Fibroblast of skin of abdomen (primary cell): ENCODE measurements at regions not wholly inside any gene's neighbourhood (a gene's known extent, or its start where the extent isn't known, plus 50 kb on each side); places are given as distances from the start of the nearest gene placed in this dataset.
"Not testable (repeated sequence)": the region's sequence is repeated elsewhere in the genome, so short reads cannot be mapped to it uniquely, and the experiment has no call there.

ENCODE experiments used
- DNase-seq: peaks from one replicate; pipeline ENCODE4 v3.0.0-alpha.2; 2013

DNA sequence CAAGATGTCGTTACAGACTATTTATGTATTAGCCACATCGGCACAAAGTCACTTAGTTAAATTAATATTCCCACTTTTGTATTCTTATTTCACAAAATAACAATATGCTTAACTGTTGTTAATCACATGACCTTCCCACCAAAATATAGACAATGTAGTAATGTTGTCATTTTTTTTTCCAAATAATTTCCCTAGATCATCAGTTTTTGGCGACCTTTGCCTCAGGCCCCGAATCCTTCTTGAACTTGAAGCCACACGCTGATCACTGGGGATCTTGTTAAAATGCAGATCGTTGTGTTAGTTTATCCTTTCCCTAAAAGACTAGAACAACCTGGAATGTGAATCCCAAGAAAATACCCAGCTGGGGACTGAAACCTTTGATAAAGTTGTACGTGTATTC lies 497.6 kb downstream of the SUCLG1 start:
- DNase-seq: no peak

DNA sequence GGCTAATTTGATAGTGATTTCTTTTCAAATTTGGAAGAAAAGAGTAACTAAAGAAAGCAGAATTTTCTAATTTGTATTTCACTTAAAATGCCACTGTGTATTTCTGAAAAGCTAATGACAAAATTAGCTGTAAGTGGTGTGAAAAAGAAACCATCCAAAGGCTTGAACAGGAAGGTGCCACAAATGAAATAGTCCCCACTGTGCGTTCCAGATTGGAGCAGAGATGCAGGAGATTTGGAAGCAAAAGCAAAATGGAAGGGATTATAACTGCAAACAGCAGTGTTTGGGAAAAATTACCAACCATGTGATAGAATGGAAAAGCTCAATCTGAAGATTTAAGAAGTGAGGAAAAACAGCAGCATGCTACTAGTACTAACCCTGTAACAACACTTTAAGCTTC lies 498.7 kb downstream of the SUCLG1 start:
- no peak for DNase-seq

DNA sequence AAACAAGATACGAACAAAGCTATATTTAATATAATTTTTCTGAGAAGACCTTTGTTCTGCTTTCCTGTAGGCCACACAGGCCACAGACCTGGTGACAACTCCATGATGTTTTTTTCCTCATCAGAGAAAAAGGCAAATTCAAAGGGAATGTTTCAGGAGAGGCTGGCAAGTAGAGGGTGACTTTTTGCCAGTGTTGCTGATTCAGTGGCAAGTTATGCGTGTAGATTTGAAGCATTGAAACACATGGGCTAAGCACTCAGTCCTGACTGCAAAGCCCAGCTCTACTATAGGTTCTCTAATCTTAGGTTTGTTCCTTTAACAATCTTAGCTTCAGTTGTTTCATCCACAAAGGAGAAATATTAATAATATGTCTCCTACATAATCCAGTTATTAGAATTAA lies 499.8 kb downstream of the SUCLG1 start:
- no peak for DNase-seq

DNA sequence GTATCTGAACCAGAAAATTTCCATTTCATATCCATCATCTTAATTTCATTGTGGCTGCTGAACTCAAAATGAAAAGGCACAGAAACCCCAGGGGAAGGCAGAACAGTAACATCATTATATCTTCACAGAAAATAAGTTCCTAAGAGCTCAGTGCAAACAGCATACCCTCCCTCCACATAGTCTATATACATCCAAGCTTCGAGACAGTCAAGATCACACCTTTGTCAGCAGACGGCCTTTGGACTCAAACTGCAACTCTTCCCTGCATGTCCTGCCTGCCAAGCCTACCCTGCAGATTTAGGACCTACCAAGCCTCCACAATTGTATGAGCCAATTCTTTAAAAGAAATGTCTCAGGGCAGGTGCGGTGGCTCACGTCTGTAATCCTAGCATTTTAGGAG lies 502.1 kb downstream of the SUCLG1 start:
- DNase-seq: no peak

DNA sequence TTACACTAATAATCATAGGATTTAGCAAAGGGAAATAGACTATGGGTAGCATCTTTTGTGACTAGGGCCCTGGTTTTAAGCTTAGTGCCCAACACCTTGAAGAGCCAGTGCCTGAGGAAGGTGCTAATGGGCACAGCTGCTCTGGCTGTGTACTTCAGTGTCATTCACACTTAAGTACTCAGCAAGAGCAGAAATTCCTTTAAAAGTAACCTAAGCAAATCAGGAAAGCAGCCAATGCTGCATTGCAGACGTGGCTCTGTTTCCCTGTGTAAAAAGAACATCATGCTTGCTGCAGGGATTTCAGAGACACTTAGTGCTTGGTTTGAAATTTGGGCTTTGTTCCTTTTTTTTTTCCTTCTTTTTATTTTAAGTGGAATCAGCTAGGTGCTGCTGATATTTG lies 505.4 kb downstream of the SUCLG1 start:
- DNase-seq: no peak

DNA sequence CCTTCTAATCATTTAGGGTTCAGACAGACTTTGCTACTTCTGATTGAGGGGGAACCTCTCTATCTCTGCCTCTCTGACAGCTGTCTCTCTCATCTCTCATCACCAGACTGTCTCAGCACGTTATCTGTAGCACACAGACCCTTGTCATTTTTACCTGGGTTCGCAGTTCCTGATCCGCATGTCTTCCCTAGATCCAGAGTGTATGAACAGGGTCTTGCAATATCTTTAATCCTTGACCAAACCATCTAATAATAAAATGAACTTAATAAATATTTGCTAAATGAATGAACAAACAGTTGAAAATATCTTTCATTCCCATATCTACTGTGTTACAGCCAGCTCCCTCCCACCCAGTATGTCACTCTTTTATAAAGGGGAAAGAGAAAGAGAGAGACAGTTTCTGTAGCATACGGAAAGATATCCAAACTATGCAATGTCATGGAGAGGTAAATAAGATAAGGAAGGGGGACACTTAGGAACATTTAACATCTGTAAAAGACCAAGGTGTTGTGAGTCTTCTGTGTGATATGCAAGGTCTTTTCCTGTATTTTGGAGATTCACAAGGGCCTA lies 507.6 kb downstream of the SUCLG1 start:
- DNase-seq: no peak

DNA sequence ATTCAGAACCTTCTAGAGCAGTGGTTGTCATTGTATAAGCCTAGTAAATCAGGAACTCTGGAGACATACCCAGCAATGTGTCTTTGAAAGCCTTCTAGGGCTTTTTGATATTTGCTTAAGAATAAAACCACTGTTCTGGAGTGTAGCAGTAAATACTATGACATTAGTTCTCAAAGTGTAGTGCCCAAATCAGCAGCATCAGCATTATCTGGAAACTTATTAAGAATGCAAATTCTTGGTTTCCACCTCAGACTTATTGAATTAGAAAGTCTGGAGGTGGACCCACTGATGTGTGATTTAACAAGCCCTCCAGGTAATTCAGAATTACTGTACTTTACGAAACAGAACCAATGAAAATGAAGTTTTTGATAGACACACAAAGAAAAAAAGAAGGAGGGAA lies 509.7 kb downstream of the SUCLG1 start:
- no peak for DNase-seq

DNA sequence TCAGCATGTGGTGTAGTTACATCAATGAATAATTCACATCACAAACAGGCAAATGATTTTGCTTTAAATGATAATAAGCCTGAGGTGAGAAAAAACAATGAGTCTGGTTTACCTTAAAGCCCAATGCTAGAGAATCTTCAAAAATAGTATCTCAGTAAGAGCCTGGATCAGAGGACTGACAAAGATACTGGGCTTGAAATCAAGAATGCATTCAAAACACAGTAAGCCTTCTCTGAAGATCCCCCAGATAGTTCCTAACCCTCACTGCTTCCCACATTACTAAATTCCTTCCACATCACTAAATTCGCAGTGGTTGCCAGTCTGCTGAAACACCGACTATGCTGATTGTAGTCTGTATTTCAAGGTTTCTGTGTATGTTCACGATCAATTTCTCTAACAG lies 514.9 kb downstream of the SUCLG1 start:
- no peak for DNase-seq

DNA sequence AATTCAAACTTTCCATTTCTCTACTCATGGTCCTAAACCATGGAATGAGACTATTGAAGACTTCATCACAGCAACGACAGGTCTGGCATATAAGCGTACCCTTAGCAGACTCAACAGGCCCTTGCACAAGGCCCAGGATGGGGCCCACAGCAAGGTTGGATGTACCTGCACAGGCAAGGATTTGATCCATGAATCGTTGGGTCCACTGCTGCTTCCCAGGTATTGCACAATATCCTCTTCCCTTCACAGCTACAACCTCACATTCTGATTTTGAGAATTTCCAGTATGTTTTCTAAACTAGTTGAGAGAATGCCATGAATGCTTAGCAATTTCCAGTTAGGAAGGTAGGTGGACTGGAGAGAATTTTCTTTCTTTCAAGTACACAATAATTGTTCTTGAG lies 515.8 kb downstream of the SUCLG1 start:
- DNase-seq: no peak

DNA sequence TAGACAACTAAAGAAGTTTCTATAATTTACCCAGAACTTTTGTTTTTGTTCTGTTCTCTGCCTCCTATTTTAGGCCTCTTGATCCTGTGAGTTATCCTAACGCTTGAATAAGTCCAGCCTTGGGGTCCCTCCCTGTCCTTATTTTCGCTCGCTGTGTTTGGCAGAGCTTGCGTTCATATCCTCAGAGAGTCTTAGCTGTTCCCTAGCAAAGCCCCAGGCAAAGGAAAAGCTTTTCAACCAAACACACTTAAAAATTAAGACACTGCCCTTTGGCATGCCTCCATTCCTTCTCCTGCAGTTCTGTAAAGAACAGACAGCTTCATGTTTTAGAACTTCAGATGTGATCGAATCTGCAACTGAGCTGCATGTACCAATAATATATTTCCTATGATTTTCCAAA lies 517.2 kb downstream of the SUCLG1 start:
- DNase-seq: no peak

DNA sequence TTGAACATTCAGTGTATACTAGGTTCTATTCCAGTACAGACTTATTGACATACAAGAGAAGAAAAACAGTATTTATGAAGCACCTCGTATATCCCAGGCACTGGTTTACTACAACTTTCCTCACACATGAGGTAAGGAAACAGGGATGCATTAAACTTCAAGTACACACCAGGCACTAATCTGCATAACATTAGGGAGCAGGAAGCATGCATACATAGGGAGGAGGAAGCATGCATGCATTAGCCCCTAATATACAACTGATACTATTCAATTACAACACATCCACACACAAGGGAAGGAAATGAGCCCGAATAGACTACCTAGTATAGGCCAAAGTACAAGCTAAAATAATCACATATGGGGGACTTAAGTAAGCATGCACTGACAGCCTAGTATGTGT lies 525.3 kb downstream of the SUCLG1 start:
- DNase-seq: no peak

DNA sequence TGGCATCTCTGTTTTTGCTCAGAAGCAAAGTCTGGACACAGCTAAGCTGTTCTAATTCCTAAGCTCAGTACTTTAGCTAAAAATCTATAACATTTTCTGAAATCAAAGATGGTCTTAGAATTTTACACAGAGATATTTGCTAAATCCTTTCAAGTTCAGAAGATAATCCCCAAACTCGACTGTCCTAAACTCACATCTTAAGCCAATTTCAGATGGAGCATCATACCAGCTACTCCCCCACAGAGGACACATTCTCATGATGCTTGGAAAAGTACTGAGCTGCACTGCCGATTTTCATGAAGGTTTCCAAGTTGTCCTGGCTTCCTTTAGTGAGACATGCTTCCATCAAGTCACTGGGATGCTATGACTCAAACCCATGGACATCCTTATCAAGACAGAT lies 535.5 kb downstream of the SUCLG1 start:
- DNase-seq: no peak

DNA sequence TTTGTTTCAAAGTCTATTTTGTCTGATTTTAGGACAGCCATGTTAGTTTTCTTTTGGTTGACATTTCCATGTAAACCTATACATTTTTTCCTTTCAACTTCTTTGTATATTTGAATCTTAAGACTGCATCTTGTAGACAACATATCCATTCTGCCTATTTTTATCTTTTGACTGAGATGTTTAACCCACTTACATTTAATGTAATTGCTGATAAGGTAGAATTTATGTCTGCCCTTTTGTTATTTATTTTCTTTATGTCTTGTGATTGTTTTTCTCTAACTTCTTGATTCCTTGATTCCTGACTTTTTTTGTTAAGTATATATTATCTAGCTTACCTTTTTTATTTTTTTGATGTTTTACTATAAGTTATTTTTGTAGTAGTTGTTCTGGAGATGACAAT lies 542.5 kb downstream of the SUCLG1 start:
- DNase-seq: no peak

DNA sequence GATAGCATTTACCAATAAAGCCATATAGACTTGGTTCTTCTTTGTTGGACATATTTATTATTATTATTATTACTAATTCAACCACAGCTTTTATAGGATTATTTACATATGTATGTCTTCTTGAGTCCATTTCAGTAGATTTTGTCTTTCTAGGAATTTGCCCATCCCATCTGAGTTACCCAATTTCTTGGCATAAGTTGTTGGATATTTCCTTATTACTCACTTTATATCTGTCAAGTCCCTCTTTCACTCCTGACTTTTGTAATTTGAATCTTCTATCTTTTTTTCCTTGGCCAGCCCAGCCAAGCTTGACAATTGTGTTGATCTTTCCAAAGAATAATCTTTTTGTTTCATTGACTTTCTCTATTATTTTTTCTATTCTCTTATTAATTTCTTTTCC lies 543.7 kb downstream of the SUCLG1 start:
- DNase-seq: no peak

DNA sequence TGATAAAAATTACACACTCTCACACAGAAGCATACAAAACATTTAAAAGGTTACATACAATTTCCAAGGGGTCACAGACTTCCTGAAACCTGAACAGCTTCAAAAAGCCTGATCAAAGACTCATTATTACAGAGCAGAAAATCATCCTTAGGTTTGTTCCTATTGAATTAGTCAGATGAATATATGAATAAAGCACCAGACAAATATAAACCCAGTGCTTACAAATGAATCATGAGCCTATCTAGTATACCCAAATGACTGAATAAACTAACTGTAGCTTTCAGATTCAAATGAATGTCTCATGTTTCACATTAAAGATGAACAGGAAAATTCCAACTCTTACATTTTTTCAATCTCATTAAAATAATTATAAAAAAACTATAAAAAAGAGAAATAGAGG lies 550.3 kb downstream of the SUCLG1 start:
- no peak for DNase-seq

DNA sequence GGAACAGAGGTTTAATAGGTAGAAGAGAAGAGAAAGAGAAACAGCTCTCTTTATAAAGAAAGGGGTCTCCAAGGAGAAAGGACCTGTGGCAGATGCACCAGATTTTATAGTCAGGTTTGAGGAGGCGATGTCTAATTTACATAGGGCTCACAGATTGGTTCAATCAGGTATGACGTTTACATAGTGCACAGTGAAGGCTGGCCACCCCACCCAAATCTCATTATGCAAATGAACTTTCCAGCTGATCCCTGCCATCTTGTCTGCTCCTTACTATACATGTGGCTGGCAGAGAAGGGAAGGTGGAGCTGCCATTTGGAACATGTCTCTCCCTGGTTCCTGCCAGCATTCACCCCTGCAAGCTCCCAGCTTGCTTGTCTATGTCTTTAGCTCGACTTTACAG lies 557.8 kb downstream of the SUCLG1 start:
- no peak for DNase-seq

DNA sequence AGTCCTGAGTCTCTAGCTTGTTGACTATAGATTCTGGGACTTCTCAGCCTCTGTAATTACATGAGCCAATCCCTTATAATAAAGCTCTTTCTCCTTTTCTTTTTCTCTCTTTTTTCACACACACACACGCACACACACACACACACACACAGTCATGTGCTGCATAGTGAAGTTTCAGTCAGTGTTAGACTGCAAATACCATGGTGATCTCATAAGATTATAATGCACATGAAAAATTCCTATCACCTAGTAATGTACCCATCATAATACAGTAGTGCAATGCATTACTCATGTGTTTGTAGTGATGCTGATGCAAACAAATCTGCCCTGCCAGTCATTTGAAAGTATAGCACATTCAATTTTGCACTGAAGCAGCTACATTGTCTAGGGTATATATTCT lies 558.2 kb downstream of the SUCLG1 start:
- DNase-seq: peak; percentile 79

DNA sequence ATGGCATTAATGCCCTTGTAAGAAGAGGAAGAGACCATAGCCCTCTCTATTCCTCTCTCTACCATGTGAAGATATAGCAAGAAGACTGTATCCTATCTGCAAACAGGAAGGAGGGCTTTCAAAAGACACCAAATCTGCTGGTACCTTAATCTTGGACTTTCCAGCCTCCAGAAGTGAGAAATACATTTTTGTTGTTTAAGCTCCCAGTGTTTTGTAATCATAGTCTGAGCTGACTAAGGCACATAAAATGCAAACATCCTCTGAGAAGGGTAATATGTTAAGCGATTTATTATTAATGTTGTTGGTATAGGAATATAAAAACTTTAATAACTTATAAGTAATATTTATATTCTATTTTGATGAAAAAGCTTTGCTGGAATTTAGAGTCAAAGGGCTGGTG lies 559.8 kb downstream of the SUCLG1 start:
- DNase-seq: no peak

DNA sequence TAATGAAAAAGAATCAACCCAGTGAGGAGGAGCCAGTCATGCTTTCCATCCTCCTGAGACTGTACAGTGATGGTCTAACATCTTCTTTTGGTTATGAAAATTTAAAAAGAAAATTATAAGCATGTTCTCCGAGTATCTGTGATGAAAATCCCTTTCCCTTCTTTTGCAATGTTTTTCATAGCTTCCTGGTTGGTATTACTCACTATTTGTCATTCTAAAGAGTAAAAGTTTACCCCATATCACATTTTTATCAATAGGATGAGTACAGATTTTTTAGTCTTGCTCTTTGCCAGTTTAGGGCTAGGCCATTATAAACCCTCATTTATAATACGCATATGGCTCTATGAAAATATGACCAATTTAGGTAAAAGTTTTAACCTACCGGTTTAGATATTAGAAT lies 564.1 kb downstream of the SUCLG1 start:
- no peak for DNase-seq

DNA sequence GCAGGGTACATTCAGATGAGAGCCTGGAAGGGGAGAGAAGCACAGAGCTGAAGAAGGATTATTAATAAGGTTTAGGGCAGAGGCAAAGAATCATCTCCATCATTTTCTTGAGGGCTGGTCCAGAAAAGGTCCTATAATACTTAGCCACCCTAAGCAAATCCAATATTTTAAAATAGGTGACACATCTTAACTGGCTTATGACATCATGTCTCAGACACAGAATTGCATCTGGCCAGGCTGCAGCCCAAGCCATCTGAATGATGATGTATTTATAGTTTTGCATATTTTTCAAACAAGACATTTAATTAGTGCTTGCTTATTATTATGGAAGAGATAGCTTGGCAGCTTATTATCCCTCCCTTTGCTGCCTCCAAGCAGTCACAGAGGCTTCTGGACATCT lies 571.3 kb downstream of the SUCLG1 start:
- DNase-seq: no peak

DNA sequence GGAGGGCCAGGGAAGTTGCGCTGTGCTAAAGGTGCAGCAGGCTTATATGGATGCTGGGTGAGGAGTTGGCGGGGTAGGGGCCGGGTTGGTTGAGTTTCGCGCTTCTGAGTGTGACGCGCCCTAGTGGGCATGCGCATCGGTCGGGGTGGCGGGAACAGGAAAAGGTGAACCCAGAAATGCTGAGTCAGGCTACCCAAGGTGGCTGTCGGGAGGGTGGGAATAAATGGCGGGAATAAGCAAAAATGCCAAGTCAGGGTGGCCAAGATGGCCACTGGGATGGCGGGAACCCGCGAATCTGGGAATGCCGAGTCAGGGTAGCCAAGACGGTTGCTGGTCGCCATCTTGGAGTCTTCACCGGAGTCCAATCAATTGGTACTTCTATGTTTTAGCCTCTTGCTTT lies 580.0 kb downstream of the SUCLG1 start:
- no peak for DNase-seq

DNA sequence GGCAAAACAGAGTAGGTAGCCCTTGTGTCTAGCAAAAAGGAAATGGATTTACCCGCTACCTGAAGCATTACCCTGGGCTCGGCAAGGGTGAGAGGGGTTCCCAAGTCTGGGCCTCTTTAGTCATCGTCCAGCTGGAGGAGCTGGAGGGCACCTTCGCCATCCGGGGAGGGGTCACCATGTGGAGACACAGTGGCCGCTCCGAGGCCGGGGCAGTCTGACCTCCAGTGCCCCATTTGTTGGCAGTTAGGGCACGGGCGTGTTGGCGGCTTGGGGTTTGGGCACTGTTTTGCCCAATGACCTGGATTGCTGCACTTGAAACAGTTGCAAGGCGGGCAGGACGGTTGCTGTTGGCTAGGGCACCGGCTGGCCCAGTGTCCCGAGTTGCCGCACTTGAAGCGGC lies 581.8 kb downstream of the SUCLG1 start:
- DNase-seq: not testable (repeated sequence)

DNA sequence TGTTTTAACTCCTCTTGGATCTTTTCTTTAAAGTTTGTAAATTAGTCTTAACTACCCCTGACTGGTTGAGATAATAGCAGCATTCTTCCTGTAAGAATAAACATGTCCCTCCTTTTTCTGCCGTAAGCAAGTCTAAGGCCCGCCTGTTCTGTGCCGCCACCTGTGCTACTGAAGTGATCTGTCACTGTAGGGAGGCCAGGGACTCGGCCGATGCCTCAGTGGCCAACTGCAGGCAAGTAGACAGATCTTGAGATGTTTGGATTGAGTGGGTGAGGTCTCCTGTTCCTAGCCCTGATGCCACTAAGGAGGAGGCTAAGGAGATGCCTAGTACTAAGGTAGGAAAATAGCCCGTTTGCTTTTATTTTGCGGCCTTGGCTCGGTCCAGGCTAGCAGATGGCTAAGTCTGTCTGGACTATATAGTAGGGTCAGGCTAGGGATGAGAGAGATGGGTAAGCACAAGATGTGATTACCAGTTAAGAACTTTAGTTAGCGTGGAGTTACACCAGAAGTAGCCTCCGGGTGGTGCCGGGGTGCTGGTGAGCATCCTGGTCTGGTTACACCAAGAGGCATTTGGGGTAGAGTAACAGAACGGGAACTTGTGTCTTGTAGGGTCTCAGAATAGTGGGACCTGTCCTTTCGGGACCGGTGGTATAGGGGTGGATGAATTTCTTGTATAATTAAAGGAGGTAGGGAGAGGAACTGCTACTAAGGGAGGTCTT lies 584.2 kb downstream of the SUCLG1 start:
- DNase-seq: no peak

DNA sequence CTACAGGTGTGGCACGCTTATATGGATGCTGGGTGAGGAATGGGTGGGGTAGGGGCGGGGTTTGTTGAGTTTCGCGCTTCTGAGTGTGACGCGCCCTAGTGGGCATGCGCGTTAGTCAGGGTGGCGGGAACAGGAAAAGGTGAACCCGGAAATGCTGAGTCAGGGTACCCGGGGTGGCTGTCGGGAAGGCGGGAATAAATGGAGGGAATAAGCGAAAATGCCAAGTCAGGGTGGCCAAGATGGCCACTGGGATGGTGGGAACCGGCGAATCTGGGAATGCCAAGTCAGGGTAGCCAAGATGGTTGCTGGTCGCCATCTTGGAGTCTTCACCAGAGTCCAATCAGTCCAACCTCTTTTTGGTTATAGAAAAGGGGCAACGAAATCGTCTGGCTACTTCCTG lies 585.0 kb downstream of the SUCLG1 start:
- DNase-seq: no peak

DNA sequence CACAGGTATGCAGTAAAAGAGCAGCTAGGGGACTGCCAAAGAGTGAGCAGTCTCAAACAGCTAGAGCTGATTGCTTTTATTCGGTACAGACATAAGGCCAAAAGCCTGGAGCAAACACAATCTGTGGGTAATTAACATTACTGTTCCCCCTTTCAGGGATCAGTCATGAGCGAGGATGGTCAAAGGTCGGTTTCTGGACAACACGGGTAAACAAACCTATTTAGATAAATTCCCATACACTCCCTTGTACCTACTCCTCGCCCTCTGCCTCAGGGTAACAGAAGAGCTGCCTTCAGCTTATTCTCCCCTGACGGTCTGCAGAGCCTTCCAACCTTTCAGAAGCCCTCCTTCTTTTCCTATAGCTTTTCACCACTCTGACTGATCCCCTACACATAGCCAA lies 586.0 kb downstream of the SUCLG1 start:
- DNase-seq: no peak
